GM12878 (cell line): ENCODE measurements at regions not wholly inside any gene's neighbourhood (a gene's known extent, or its start where the extent isn't known, plus 50 kb on each side); places are given as distances from the start of the nearest gene placed in this dataset.

Source experiments
- ATAC-seq: fragments of 200-7000 bp; cut with Tn5 transposase; 3 replicates; pipeline ENCODE4 v1.9.1; 2020; ENCODE audit warnings: mild to moderate bottlenecking, moderate library complexity
- BruUV-seq: library from RNA; stranded (reverse); fragments of 400-500 nt; replicated peaks from 2 replicates; lab custom pipeline; 2021; lab: Mats Ljungman, UMichigan
- CTCF ChIA-PET: fragments of 300-600 bp; sonication (Branson Sonifier 250); formaldehyde crosslinking; extraction: SDS; loops from one replicate; lab custom pipeline; 2021; ENCODE audit warnings: inconsistent platforms; lab: Yijun Ruan, JAX
- POLR2A ChIA-PET: fragments of 350-600 bp; formaldehyde crosslinking; extraction: SDS; loops from one replicate; lab custom pipeline; 2021; ENCODE audit warnings: inconsistent platforms; lab: Charles Lee
- RAD21 ChIA-PET: fragments of 300-600 bp; sonication (Branson Sonifier 250); formaldehyde crosslinking; loops from one replicate; lab custom pipeline; 2023; ENCODE audit warnings: antibody characterized with exemption; ENCODE audit not compliant: unreplicated experiment; lab: Charles Lee
- SMC1A ChIA-PET: fragments of 300-600 bp; sonication (Branson Sonifier 250); formaldehyde crosslinking; loops from one replicate; lab custom pipeline; 2023; ENCODE audit not compliant: unreplicated experiment, uncharacterized antibody; lab: Charles Lee
- DNase-seq: peaks from one replicate; pipeline ENCODE4 v3.0.0-alpha.2; 2011; ENCODE audit warnings: low read depth, low spot score
- FAIRE-seq: peaks from 3 replicates; lab custom pipeline; 2011; peaks lifted over from hg19 to GRCh38; lab: Jason Lieb, UNC
- H2AFZ ChIP-seq: 2 replicates; pipeline ENCODE4 v1.6.0; 2011; ENCODE audit warnings: low read depth, low read length, control low read depth; ENCODE audit not compliant: control insufficient read depth
- H3K27ac ChIP-seq: 2 replicates; pipeline ENCODE4 v1.5.1; 2011; ENCODE audit warnings: control low read depth; ENCODE audit not compliant: control insufficient read depth, insufficient read depth
- H3K27me3 ChIP-seq, 2 experiments: replicated peaks in 1 of 2; 2 replicates each; pipeline versions ENCODE4 v1.6.0 to v1.6.1; 2011; ENCODE audit warnings: low read length in 1 of 2; ENCODE audit not compliant: control insufficient read depth in 2 of 2, insufficient read depth in 2 of 2
- H3K36me3 ChIP-seq, 2 experiments: 2 replicates each; pipeline ENCODE4 v1.5.1; 2011; ENCODE audit warnings: low read length in 1 of 2; ENCODE audit not compliant: control insufficient read depth in 2 of 2, insufficient read depth in 2 of 2
- H3K4me1 ChIP-seq: 2 replicates; pipeline ENCODE4 v1.6.1; 2011; ENCODE audit warnings: mild to moderate bottlenecking, low read length, moderate library complexity, mixed read lengths; ENCODE audit not compliant: control insufficient read depth, insufficient read depth
- H3K4me2 ChIP-seq: 2 replicates; pipeline ENCODE4 v1.6.0; 2011; ENCODE audit warnings: control low read depth; ENCODE audit not compliant: control insufficient read depth, insufficient read depth
- H3K4me3 ChIP-seq: fragments of 200-600 bp; sonication (generic); 2 replicates; pipeline ENCODE4 v1.5.1; 2016
- H3K79me2 ChIP-seq: 2 replicates; pipeline ENCODE4 v1.6.0; 2011; ENCODE audit warnings: low read length; ENCODE audit not compliant: control insufficient read depth, insufficient read depth
- H3K9ac ChIP-seq: 2 replicates; pipeline ENCODE4 v1.8.0; 2011; ENCODE audit warnings: low read length, control low read depth, mixed read lengths; ENCODE audit not compliant: control insufficient read depth, insufficient read depth
- H3K9me3 ChIP-seq: replicated peaks from 3 replicates; pipeline ENCODE4 v1.5.1; 2011; ENCODE audit warnings: mild to moderate bottlenecking, low read length; ENCODE audit not compliant: control insufficient read depth, insufficient read depth
- H4K20me1 ChIP-seq: 2 replicates; pipeline ENCODE4 v1.6.0; 2011; ENCODE audit not compliant: control insufficient read depth, insufficient read depth
- ASH2L ChIP-seq: fragments of 300-600, 200-600 bp; sonication (generic); IDR thresholded peaks from 2 replicates; pipeline ENCODE4 v1.6.1; 2017; ENCODE audit warnings: low read depth, mild to moderate bottlenecking, borderline replicate concordance
- ATF2 ChIP-seq: IDR thresholded peaks from 2 replicates; pipeline ENCODE4 v1.6.1; 2012; ENCODE audit warnings: low read length, inconsistent platforms
- BACH1 ChIP-seq: fragments of 450-650 bp; IDR thresholded peaks from 2 replicates; pipeline ENCODE4 v1.6.1; 2017; ENCODE audit warnings: mild to moderate bottlenecking, borderline replicate concordance
- BRCA1 ChIP-seq: IDR thresholded peaks from 2 replicates; pipeline ENCODE4 v1.6.1; 2011; ENCODE audit warnings: low read depth, low read length, improper control_type of control experiment
- E2F8 ChIP-seq: fragments of 450-650 bp; IDR thresholded peaks from 2 replicates; pipeline ENCODE4 v1.6.1; 2018; ENCODE audit warnings: mild to moderate bottlenecking, low read depth, moderate library complexity; ENCODE audit not compliant: partially characterized antibody
- GATAD2B ChIP-seq: fragments of 450-650 bp; conservative IDR thresholded peaks from 2 replicates; pipeline ENCODE4 v1.6.1; 2017; ENCODE audit warnings: low read depth, mild to moderate bottlenecking, moderate library complexity
- LARP7 ChIP-seq: fragments of 450-650 bp; IDR thresholded peaks from 2 replicates; pipeline ENCODE4 v1.6.1; 2017; ENCODE audit warnings: mild to moderate bottlenecking
- NFXL1 ChIP-seq: fragments of 450-650 bp; IDR thresholded peaks from 2 replicates; pipeline ENCODE4 v1.6.1; 2017; ENCODE audit warnings: antibody characterized with exemption, mild to moderate bottlenecking, borderline replicate concordance
- TAF1 ChIP-seq: IDR thresholded peaks from 2 replicates; pipeline ENCODE4 v1.6.1; 2011; ENCODE audit warnings: mild to moderate bottlenecking, low read depth, low read length, borderline replicate concordance
- WRNIP1 ChIP-seq: IDR thresholded peaks from 2 replicates; pipeline ENCODE4 v1.6.1; 2011; ENCODE audit warnings: low read depth, low read length, improper control_type of control experiment, borderline replicate concordance
- ZBTB33 ChIP-seq: fragments of 450-650 bp; IDR thresholded peaks from 2 replicates; pipeline ENCODE4 v1.6.1; 2017; ENCODE audit warnings: mild to moderate bottlenecking
- ZNF217 ChIP-seq: fragments of 450-650 bp; IDR thresholded peaks from 2 replicates; pipeline ENCODE4 v1.6.1; 2017; ENCODE audit warnings: antibody characterized with exemption, mild to moderate bottlenecking
- ZNF687 ChIP-seq: fragments of 450-650 bp; IDR thresholded peaks from 2 replicates; pipeline ENCODE4 v1.6.1; 2017; ENCODE audit warnings: mild to moderate bottlenecking, moderate library complexity
- in situ Hi-C: fragments of 300-500 bp; cut with MboI; formaldehyde crosslinking; loops from 9 replicates; pipeline ENCODE4 v1.14.3; 2018; ENCODE audit warnings: mixed read lengths
- intact Hi-C: fragments of 100-400 bp; cut with micrococcal nuclease; formaldehyde crosslinking; loops from one replicate; pipeline ENCODE4 v1.14.2; 2022; ENCODE audit not compliant: unreplicated experiment

- H3K4me3 ChIP-seq: no peak overlapping the region
- H3K27ac ChIP-seq: no peak overlapping the region
- no peak for DNase-seq
- no peak overlapping the region for H3K9ac ChIP-seq
- intact Hi-C loops (no loop called here), in situ Hi-C loops (no loop called here)
- H3K9me3 ChIP-seq: no peaks in the 10 kb centered on the region; the same call in 2 of the 3 replicates
- H3K27me3 ChIP-seq: no peaks in the 10 kb centered on the region
- POLR2A ChIA-PET: no interaction called here
- no peak overlapping the region for H2AFZ ChIP-seq
- CTCF ChIA-PET: no interaction called here
- no peak for ATAC-seq
- H3K4me1 ChIP-seq: no peaks in the 10 kb centered on the region
- no TSS peak for BruUV-seq
- RAD21 ChIA-PET: no interaction called here
- SMC1A ChIA-PET: no interaction called here
- H3K4me2 ChIP-seq: no peak overlapping the region
- H4K20me1 ChIP-seq: no peaks in the 10 kb centered on the region
- no peaks in the 10 kb centered on the region for H3K79me2 ChIP-seq
- FAIRE-seq: no peak
- H3K36me3 ChIP-seq: no peaks in the 10 kb centered on the region
- TF ChIP-seq ZNF687 (no peak), ZNF217 (no peak), NFXL1 (no peak), BRCA1 (no peak), BACH1 (no peak), ASH2L (no peak), GATAD2B (no peak), TAF1 (no peak), E2F8 (no peak), ZBTB33 (no peak), WRNIP1 (no peak), LARP7 (no peak), ATF2 (no peak)
Measured at GRCh38 chr22:27120036-27120435, 462.6 kb downstream of the MIAT start.
